Spleen (tissue), 7 donors: ENCODE measurements at regions not wholly inside any gene's neighbourhood (a gene's known extent, or its start where the extent isn't known, plus 50 kb on each side); places are given as distances from the start of the nearest gene placed in this dataset.

Experiments used
- POLR2A ChIP-seq, 3 donors: fragments of 450-650 bp; IDR thresholded peaks; one replicate each; pipeline ENCODE4 v1.5.1; 2017; ENCODE audit warnings: antibody characterized with exemption in 3 of 3, mild to moderate bottlenecking in 1 of 3
- POLR2AphosphoS5 ChIP-seq, 3 donors: sonication (generic); formaldehyde crosslinking; IDR thresholded peaks; one replicate each; pipeline ENCODE4 v1.5.1; 2017; ENCODE audit warnings: antibody characterized with exemption in 3 of 3
- TF ChIP-seq, protein P1 (sequence below), 11 experiments: fragments of 200-600 bp in 7 of 11; fragments of 450-650 bp in 4 of 11; sonication (generic) in 4 of 11; IDR thresholded peaks in 8 of 11; conservative IDR thresholded peaks in 3 of 11; 1 replicate in 7 of 11; 2 replicates in 4 of 11; pipeline versions ENCODE4 v1.4.0 to v1.8.0; 2016 to 2021; ENCODE audit warnings: antibody characterized with exemption in 11 of 11, inconsistent platforms in 4 of 11, mild to moderate bottlenecking in 1 of 11
- donor health status: DM: no; HTN: no; CAD: no; lungs with moderate emphysema.
- donor health status: DM: no; HTN: no; CAD: no.
- donor health status: DM: no; HTN: no; CAD: no.

DNA sequence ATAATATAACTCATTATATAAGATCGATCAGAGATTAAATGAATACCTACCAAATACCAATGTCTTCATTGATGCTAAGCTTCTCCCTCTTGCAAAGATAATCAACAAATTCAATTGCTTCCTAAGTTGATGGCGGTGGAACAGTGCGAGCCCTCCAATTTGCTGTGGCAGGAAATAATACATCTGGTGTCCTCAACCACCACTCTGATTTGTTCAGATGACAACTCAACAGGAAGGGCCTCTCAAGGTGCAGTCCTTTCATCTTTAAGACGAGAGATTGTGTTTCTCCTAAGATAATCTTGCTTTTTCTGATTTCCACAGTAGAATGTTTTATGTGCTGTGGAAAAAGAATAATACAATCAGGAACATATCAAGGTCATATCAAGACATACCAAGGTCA lies 56.6 kb upstream of the IGFBP2 start:
- TF ChIP-seq, protein P1, sequence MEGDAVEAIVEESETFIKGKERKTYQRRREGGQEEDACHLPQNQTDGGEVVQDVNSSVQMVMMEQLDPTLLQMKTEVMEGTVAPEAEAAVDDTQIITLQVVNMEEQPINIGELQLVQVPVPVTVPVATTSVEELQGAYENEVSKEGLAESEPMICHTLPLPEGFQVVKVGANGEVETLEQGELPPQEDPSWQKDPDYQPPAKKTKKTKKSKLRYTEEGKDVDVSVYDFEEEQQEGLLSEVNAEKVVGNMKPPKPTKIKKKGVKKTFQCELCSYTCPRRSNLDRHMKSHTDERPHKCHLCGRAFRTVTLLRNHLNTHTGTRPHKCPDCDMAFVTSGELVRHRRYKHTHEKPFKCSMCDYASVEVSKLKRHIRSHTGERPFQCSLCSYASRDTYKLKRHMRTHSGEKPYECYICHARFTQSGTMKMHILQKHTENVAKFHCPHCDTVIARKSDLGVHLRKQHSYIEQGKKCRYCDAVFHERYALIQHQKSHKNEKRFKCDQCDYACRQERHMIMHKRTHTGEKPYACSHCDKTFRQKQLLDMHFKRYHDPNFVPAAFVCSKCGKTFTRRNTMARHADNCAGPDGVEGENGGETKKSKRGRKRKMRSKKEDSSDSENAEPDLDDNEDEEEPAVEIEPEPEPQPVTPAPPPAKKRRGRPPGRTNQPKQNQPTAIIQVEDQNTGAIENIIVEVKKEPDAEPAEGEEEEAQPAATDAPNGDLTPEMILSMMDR (IDR thresholded peaks at IDR 0.05 in 8 of 11, conservative IDR thresholded peaks at IDR 0.05 in 3 of 11): no peak
- TF ChIP-seq POLR2AphosphoS5 (IDR thresholded peaks at IDR 0.05) (no peak), POLR2A (IDR thresholded peaks at IDR 0.05) (no peak)
